Peyer's patch (tissue), 4 donors: ENCODE measurements at regions not wholly inside any gene's neighbourhood (a gene's known extent, or its start where the extent isn't known, plus 50 kb on each side); places are given as distances from the start of the nearest gene placed in this dataset.

Source experiments
- DNase-seq, 3 donors: peaks; one replicate each; pipeline ENCODE4 v3.0.0-alpha.2; 2017 to 2019
- H3K27ac ChIP-seq, 4 donors: fragments of 200-600 bp; sonication (generic); one replicate each; pipeline ENCODE4 v1.5.1; 2016 to 2019
- H3K27me3 ChIP-seq, 2 donors: fragments of 200-600 bp; sonication (generic); one replicate each; pipeline ENCODE4 v1.5.1; 2019
- H3K36me3 ChIP-seq, 3 donors: fragments of 200-600 bp; sonication (generic); one replicate each; pipeline ENCODE4 v1.5.1; 2016 to 2019
- H3K4me1 ChIP-seq, 4 donors: fragments of 200-600 bp; sonication (generic); one replicate each; pipeline ENCODE4 v1.5.1; 2016 to 2019
- H3K4me3 ChIP-seq, 4 donors: fragments of 200-600 bp; sonication (generic); 1 replicate in 3 of 4; 2 replicates in 1 of 4; pipeline ENCODE4 v1.5.1; 2016 to 2019; ENCODE audit warnings: mild to moderate bottlenecking in 1 of 4
- H3K9me3 ChIP-seq, 4 donors: fragments of 200-600 bp; sonication (generic); one replicate each; pipeline ENCODE4 v1.5.1; 2016 to 2019; ENCODE audit warnings: mild to moderate bottlenecking in 1 of 4
- CTCF ChIP-seq, 6 experiments: fragments of 450-650 bp in 4 of 6; fragments of 200-600 bp in 2 of 6; sonication (generic) in 1 of 6; IDR thresholded peaks; one replicate each; pipeline ENCODE4 v1.5.1; 2017 to 2019; ENCODE audit warnings: antibody characterized with exemption in 6 of 6, mild to moderate bottlenecking in 3 of 6, moderate library complexity in 1 of 6
- POLR2A ChIP-seq, 2 donors: fragments of 450-650 bp; IDR thresholded peaks; one replicate each; pipeline ENCODE4 v1.5.1; 2017; ENCODE audit warnings: antibody characterized with exemption in 2 of 2, mild to moderate bottlenecking in 2 of 2, moderate library complexity in 2 of 2

GRCh38 chr5:163612358-163613149 lies 107.1 kb downstream of the MAT2B start:
- no peaks in the 10 kb centered on the region for H3K4me1 ChIP-seq
- H3K27ac ChIP-seq, result no peak overlapping the region
- H3K36me3 ChIP-seq, result no peaks in the 10 kb centered on the region
- H3K4me3 ChIP-seq, result no peak overlapping the region
- TF ChIP-seq POLR2A (IDR thresholded peaks at IDR 0.05) (no peak), CTCF (IDR thresholded peaks at IDR 0.05) (peak in 1 of 6 experiments; percentile 5)
- no peaks in the 10 kb centered on the region for H3K27me3 ChIP-seq
- H3K9me3 ChIP-seq, result no peaks in the 10 kb centered on the region
- DNase-seq, result no peak

GRCh38 chr5:163613150-163613442 lies 107.7 kb downstream of the MAT2B start:
- Histone ChIP-seq H3K27me3 (no peaks in the 10 kb centered on the region), H3K27ac (no peak overlapping the region), H3K4me1 (no peaks in the 10 kb centered on the region), H3K9me3 (no peaks in the 10 kb centered on the region), H3K36me3 (no peaks in the 10 kb centered on the region), H3K4me3 (no peak overlapping the region)
- TF ChIP-seq POLR2A (IDR thresholded peaks at IDR 0.05), result no peak
- no peak for TF ChIP-seq CTCF (IDR thresholded peaks at IDR 0.05)
- DNase-seq, result no peak

- H3K27ac ChIP-seq, result no peak overlapping the region
- TF ChIP-seq POLR2A (IDR thresholded peaks at IDR 0.05) (no peak), CTCF (IDR thresholded peaks at IDR 0.05) (no peak)
- no peaks in the 10 kb centered on the region for H3K4me1 ChIP-seq
- no peak overlapping the region for H3K4me3 ChIP-seq
- H3K9me3 ChIP-seq, result no peaks in the 10 kb centered on the region
- H3K36me3 ChIP-seq, result no peaks in the 10 kb centered on the region
- DNase-seq, result no peak
- H3K27me3 ChIP-seq, result no peaks in the 10 kb centered on the region
These were observed 109.4 kb downstream of the MAT2B start for GRCh38 chr5:163614787-163615186.

- Histone ChIP-seq H3K27ac (no peak overlapping the region), H3K9me3 (no peaks in the 10 kb centered on the region), H3K36me3 (no peaks in the 10 kb centered on the region), H3K27me3 (no peaks in the 10 kb centered on the region), H3K4me1 (no peaks in the 10 kb centered on the region), H3K4me3 (no peak overlapping the region)
- no peak for DNase-seq
- no peak for TF ChIP-seq CTCF (IDR thresholded peaks at IDR 0.05)
These were observed 114.0 kb downstream of the MAT2B start for GRCh38 chr5:163619273-163619934.

GRCh38 chr5:163619951-163620350 lies 114.5 kb downstream of the MAT2B start:
- no peak overlapping the region for H3K27ac ChIP-seq
- no peak overlapping the region for H3K4me3 ChIP-seq
- no peak for DNase-seq
- H3K9me3 ChIP-seq, result no peaks in the 10 kb centered on the region
- no peaks in the 10 kb centered on the region for H3K27me3 ChIP-seq
- TF ChIP-seq POLR2A (IDR thresholded peaks at IDR 0.05) (no peak), CTCF (IDR thresholded peaks at IDR 0.05) (no peak)
- no peaks in the 10 kb centered on the region for H3K4me1 ChIP-seq
- no peaks in the 10 kb centered on the region for H3K36me3 ChIP-seq
